GM10266 (cell line): ENCODE measurements at regions not wholly inside any gene's neighbourhood (a gene's known extent, or its start where the extent isn't known, plus 50 kb on each side); places are given as distances from the start of the nearest gene placed in this dataset.

Source experiments
- DNase-seq: peaks from one replicate; pipeline ENCODE4 v3.0.0; 2012; ENCODE audit errors: extremely low spot score
- CTCF ChIP-seq: IDR thresholded peaks from 2 replicates; pipeline ENCODE4 v1.5.1; 2012; ENCODE audit warnings: mild to moderate bottlenecking, low read depth; ENCODE audit not compliant: control insufficient read depth, insufficient read depth; ENCODE audit errors: missing control alignments

- DNase-seq = no peak
- TF ChIP-seq CTCF = no peak
Measured at GRCh38 chr3:76134166-76134565, 348.8 kb upstream of the ZNF717 start.

GRCh38 chr3:76138921-76139320 is 353.6 kb upstream of the ZNF717 start:
- no peak for TF ChIP-seq CTCF
- DNase-seq = no peak

GRCh38 chr3:76147846-76148245 is 362.5 kb upstream of the ZNF717 start:
- TF ChIP-seq CTCF = no peak
- DNase-seq = no peak

- TF ChIP-seq CTCF = no peak
- DNase-seq = no peak
Measured at GRCh38 chr3:76152028-76152427, 366.7 kb upstream of the ZNF717 start.

- no peak for TF ChIP-seq CTCF
- DNase-seq = no peak
Measured at GRCh38 chr3:76161856-76162255, 376.5 kb upstream of the ZNF717 start.

- no peak for TF ChIP-seq CTCF
- no peak for DNase-seq
Measured at GRCh38 chr3:76171647-76172046, 386.3 kb upstream of the ZNF717 start.

GRCh38 chr3:76177610-76178009 is 392.3 kb upstream of the ZNF717 start:
- DNase-seq = no peak
- no peak for TF ChIP-seq CTCF

GRCh38 chr3:76178412-76178811 is 393.1 kb upstream of the ZNF717 start:
- TF ChIP-seq CTCF = no peak
- DNase-seq = no peak
